SK-N-SH (cell line): ENCODE measurements at regions not wholly inside any gene's neighbourhood (a gene's known extent, or its start where the extent isn't known, plus 50 kb on each side); places are given as distances from the start of the nearest gene placed in this dataset.

ENCODE experiments used
- CTCF ChIA-PET: fragments of 300-600, 350-600 bp; formaldehyde crosslinking; extraction: SDS; loops from one replicate; lab custom pipeline; 2021; lab: Yijun Ruan, JAX
- POLR2A ChIA-PET: fragments of 350-600 bp; sonication (Branson Sonifier 250); formaldehyde crosslinking; extraction: SDS; loops from one replicate; lab custom pipeline; 2020; ENCODE audit warnings: antibody characterized with exemption, inconsistent platforms; lab: Yijun Ruan, JAX
- DNase-seq: peaks from one replicate; pipeline ENCODE4 v3.0.0; 2012
- H2AFZ ChIP-seq: fragments of 200-600 bp; sonication (generic); 2 replicates; pipeline ENCODE4 v1.8.1; 2016; ENCODE audit warnings: antibody characterized with exemption, mild to moderate bottlenecking, low read depth
- H3F3A ChIP-seq: fragments of 200-600 bp; sonication (generic); replicated peaks from 2 replicates; pipeline ENCODE3; 2016; ENCODE audit warnings: antibody characterized with exemption, mild to moderate bottlenecking; ENCODE audit not compliant: insufficient read depth
- H3K27ac ChIP-seq, 2 experiments: fragments of 200-500 bp in 1 of 2; fragments of 200-600 bp in 1 of 2; sonication (Bioruptor generic) in 1 of 2; sonication (generic), shearing (Covaris generic) in 1 of 2; 2 replicates each; pipeline versions ENCODE4 v1.5.1 to v1.6.1; 2014 to 2016; ENCODE audit warnings: low read depth in 2 of 2, inconsistent platforms in 1 of 2, low read length in 1 of 2, mild to moderate bottlenecking in 1 of 2, mixed read lengths in 1 of 2
- H3K27me3 ChIP-seq: fragments of 200-600 bp; sonication (generic), shearing (Covaris generic); 2 replicates; pipeline ENCODE4 v1.6.1; 2016; ENCODE audit warnings: mixed run types; ENCODE audit not compliant: insufficient read depth
- H3K36me3 ChIP-seq, 2 experiments: fragments of 200-500 bp in 1 of 2; fragments of 200-600 bp in 1 of 2; sonication (Bioruptor generic) in 1 of 2; sonication (generic) in 1 of 2; replicated peaks in 1 of 2; 2 replicates each; pipeline versions ENCODE3 to v1.5.1; 2014 to 2016; ENCODE audit warnings: low read length in 1 of 2, mild to moderate bottlenecking in 1 of 2; ENCODE audit not compliant: insufficient read depth in 2 of 2, control insufficient read depth in 1 of 2
- H3K4me1 ChIP-seq, 2 experiments: fragments of 200-500 bp in 1 of 2; fragments of 200-600 bp in 1 of 2; sonication (Bioruptor generic) in 1 of 2; sonication (generic), shearing (Covaris generic) in 1 of 2; 2 replicates each; pipeline versions ENCODE4 v1.5.1 to v1.6.1; 2014 to 2016; ENCODE audit warnings: low read depth in 1 of 2, low read length in 1 of 2, mixed run types in 1 of 2; ENCODE audit not compliant: insufficient read depth in 2 of 2, control insufficient read depth in 1 of 2
- H3K4me2 ChIP-seq: fragments of 200-600 bp; sonication (generic), shearing (Covaris generic); 2 replicates; pipeline ENCODE4 v1.6.1; 2017; ENCODE audit warnings: mixed run types
- H3K4me3 ChIP-seq, 2 experiments: fragments of 200-500 bp in 1 of 2; fragments of 200-600 bp in 1 of 2; sonication (Bioruptor generic) in 1 of 2; sonication (generic), shearing (Covaris generic) in 1 of 2; 2 replicates each; pipeline versions ENCODE4 v1.5.1 to v1.8.1; 2014 to 2016; ENCODE audit warnings: low read depth in 2 of 2, inconsistent platforms in 1 of 2, low read length in 1 of 2, mild to moderate bottlenecking in 1 of 2, mixed read lengths in 1 of 2, moderate library complexity in 1 of 2
- H3K79me2 ChIP-seq: fragments of 200-600 bp; sonication (generic); 2 replicates; pipeline ENCODE4 v1.8.1; 2017; ENCODE audit warnings: mild to moderate bottlenecking; ENCODE audit not compliant: insufficient read depth
- H3K9ac ChIP-seq: fragments of 200-600 bp; sonication (generic); 2 replicates; pipeline ENCODE4 v1.6.1; 2017; ENCODE audit warnings: mixed run types
- H3K9me2 ChIP-seq: fragments of 200-600 bp; sonication (generic); 2 replicates; pipeline ENCODE4 v1.6.1; 2017; ENCODE audit warnings: mixed run types
- H3K9me3 ChIP-seq: fragments of 200-600 bp; sonication (generic); 2 replicates; pipeline ENCODE4 v1.6.1; 2017; ENCODE audit warnings: mixed run types, mild to moderate bottlenecking, moderate library complexity
- H4K20me1 ChIP-seq: fragments of 200-600 bp; sonication (generic); 2 replicates; pipeline ENCODE4 v1.6.1; 2017; ENCODE audit warnings: mild to moderate bottlenecking, mixed run types; ENCODE audit not compliant: insufficient read depth
- CTCF ChIP-seq: fragments of 200-600 bp; sonication (generic); IDR thresholded peaks from 2 replicates; pipeline ENCODE4 v1.6.1; 2017; ENCODE audit warnings: antibody characterized with exemption, mild to moderate bottlenecking, moderate library complexity
- EZH2phosphoT487 ChIP-seq: fragments of 200-600 bp; sonication (generic); IDR thresholded peaks from 2 replicates; pipeline ENCODE4 v1.6.1; 2017; ENCODE audit warnings: low read depth, mixed run types, mild to moderate bottlenecking, antibody characterized with exemption, moderate library complexity, borderline replicate concordance
- FOSL2 ChIP-seq: IDR thresholded peaks from 2 replicates; pipeline ENCODE4 v1.4.0; 2012; ENCODE audit warnings: low read depth, mild to moderate bottlenecking, moderate library complexity, borderline replicate concordance
- FOXJ3 ChIP-seq: sonication (generic); formaldehyde crosslinking; IDR thresholded peaks from 2 replicates; pipeline ENCODE4 v1.5.1; 2020; ENCODE audit warnings: mild to moderate bottlenecking, missing genetic modification reagents
- GABPA ChIP-seq: IDR thresholded peaks from 2 replicates; pipeline ENCODE4 v1.4.0; 2012; ENCODE audit warnings: low read depth, mild to moderate bottlenecking
- IRF3 ChIP-seq: fragments of 150-350 bp; IDR thresholded peaks from 2 replicates; pipeline ENCODE4 v1.6.1; 2016; ENCODE audit warnings: mild to moderate bottlenecking, low read depth, low read length
- MAX ChIP-seq: IDR thresholded peaks from 2 replicates; pipeline ENCODE4 v1.4.0; 2012; ENCODE audit warnings: low read depth
- MEF2A ChIP-seq: IDR thresholded peaks from 2 replicates; pipeline ENCODE4 v1.4.0; 2012; ENCODE audit warnings: low read depth, borderline replicate concordance
- MXI1 ChIP-seq: IDR thresholded peaks from 2 replicates; pipeline ENCODE4 v1.6.1; 2012; ENCODE audit warnings: mild to moderate bottlenecking, low read depth, low read length, improper control_type of control experiment
- NRF1 ChIP-seq: IDR thresholded peaks from 2 replicates; pipeline ENCODE4 v1.6.1; 2012; ENCODE audit warnings: low read depth, mild to moderate bottlenecking, low read length
- PBX3 ChIP-seq: IDR thresholded peaks from 2 replicates; pipeline ENCODE4; 2012
- POLR2AphosphoS5 ChIP-seq: IDR thresholded peaks from 2 replicates; pipeline ENCODE4 v1.6.1; 2012; ENCODE audit warnings: low read depth, low read length
- RCOR1 ChIP-seq: fragments of 150-350 bp; IDR thresholded peaks from 2 replicates; pipeline ENCODE4 v1.6.1; 2017; ENCODE audit warnings: antibody characterized with exemption, low read length
- RFX5 ChIP-seq: IDR thresholded peaks from 2 replicates; pipeline ENCODE4 v1.6.1; 2012; ENCODE audit warnings: mild to moderate bottlenecking, improper control_type of control experiment, low read length
- RXRA ChIP-seq: IDR thresholded peaks from 2 replicates; pipeline ENCODE4 v1.4.0; 2012; ENCODE audit warnings: low read depth, mild to moderate bottlenecking, borderline replicate concordance
- TAF1 ChIP-seq: IDR thresholded peaks from 2 replicates; pipeline ENCODE4 v1.6.1; 2012; ENCODE audit warnings: low read depth, mild to moderate bottlenecking, low read length, moderate library complexity, borderline replicate concordance
- TEAD4 ChIP-seq: IDR thresholded peaks from 2 replicates; pipeline ENCODE4 v1.4.0; 2012; ENCODE audit warnings: mild to moderate bottlenecking, borderline replicate concordance; ENCODE audit not compliant: insufficient read depth
- WGBS: methylation state at CpG from one replicate; pipeline ENCODE4 v1.1.6; 2017; ENCODE audit warnings: low lambda C conversion rate; 5-methylcytosine and 5-hydroxymethylcytosine counted together

- H3K4me1 ChIP-seq, result no peaks in the 10 kb centered on the region
- H3K4me3 ChIP-seq, result no peak overlapping the region
- WGBS, result 5% methylated on average over 10 of the region's 10 CpGs
- POLR2A ChIA-PET, result no interaction called here
- no peak for DNase-seq
- no peaks in the 10 kb centered on the region for H3K27me3 ChIP-seq
- no peaks in the 10 kb centered on the region for H3K9me2 ChIP-seq
- H3K9ac ChIP-seq, result no peak overlapping the region
- H3K4me2 ChIP-seq, result no peak overlapping the region
- no peaks in the 10 kb centered on the region for H3K9me3 ChIP-seq
- no peak overlapping the region for H2AFZ ChIP-seq
- H4K20me1 ChIP-seq, result no peaks in the 10 kb centered on the region
- H3K27ac ChIP-seq, result no peak overlapping the region
- H3K79me2 ChIP-seq, result no peaks in the 10 kb centered on the region
- no peaks in the 10 kb centered on the region for H3F3A ChIP-seq
- no peaks in the 10 kb centered on the region for H3K36me3 ChIP-seq
- CTCF ChIA-PET, result no interaction called here
- TF ChIP-seq POLR2AphosphoS5, result no peak
- no peak for TF ChIP-seq RCOR1
- TF ChIP-seq IRF3, result no peak
- no peak for TF ChIP-seq MEF2A
- no peak for TF ChIP-seq FOXJ3
- TF ChIP-seq TEAD4, result no peak
- TF ChIP-seq TAF1, result no peak
- no peak for TF ChIP-seq GABPA
- TF ChIP-seq CTCF, result no peak
- no peak for TF ChIP-seq RXRA
- TF ChIP-seq EZH2phosphoT487, result no peak
- TF ChIP-seq MXI1, result no peak
These were observed 364.2 kb downstream of the GLRX3 start for GRCh38 chr10:130500261-130501000.

GRCh38 chr10:130507461-130507860, 371.3 kb downstream of the GLRX3 start:
- H3K4me2 ChIP-seq, result no peak overlapping the region
- H4K20me1 ChIP-seq, result no peaks in the 10 kb centered on the region
- CTCF ChIA-PET, result interaction anchor here (0.6 kb wide), 1 partner anchor 31 kb away, joined by 3 read pairs; no protein-coding TSS in a partner anchor
- no peak overlapping the region for H3K9ac ChIP-seq
- no peak for TF ChIP-seq NRF1
- TF ChIP-seq RFX5, result no peak
- no peak for TF ChIP-seq MAX
- TF ChIP-seq PBX3, result no peak
- TF ChIP-seq MXI1, result no peak
- no peak for TF ChIP-seq CTCF
- no peak for TF ChIP-seq FOSL2
- H3K27ac ChIP-seq, result no peak overlapping the region
- no peak for DNase-seq
- no peaks in the 10 kb centered on the region for H3F3A ChIP-seq
- no peak overlapping the region for H2AFZ ChIP-seq
- H3K9me2 ChIP-seq, result no peaks in the 10 kb centered on the region
- POLR2A ChIA-PET, result no interaction called here
- 23% methylated on average over 5 of the region's 5 CpGs for WGBS
- no peaks in the 10 kb centered on the region for H3K27me3 ChIP-seq
- no peaks in the 10 kb centered on the region for H3K36me3 ChIP-seq
- H3K4me3 ChIP-seq, result no peak overlapping the region
- H3K79me2 ChIP-seq, result no peaks in the 10 kb centered on the region
- H3K4me1 ChIP-seq, result no peaks in the 10 kb centered on the region
- no peaks in the 10 kb centered on the region for H3K9me3 ChIP-seq
